Calu3 (cell line): ENCODE measurements at regions not wholly inside any gene's neighbourhood (a gene's known extent, or its start where the extent isn't known, plus 50 kb on each side); places are given as distances from the start of the nearest gene placed in this dataset.

ENCODE experiments used
- BruUV-seq: library from RNA; stranded (reverse); fragments of 400-500 nt; replicated peaks from 2 replicates; lab custom pipeline; 2021; lab: Mats Ljungman, UMichigan
- CTCF ChIA-PET: fragments of 300-600 bp; sonication (Branson Sonifier 250); formaldehyde crosslinking; loops from one replicate; lab custom pipeline; 2022; ENCODE audit warnings: antibody characterized with exemption; lab: Charles Lee
- DNase-seq: peaks from one replicate; pipeline ENCODE4 v3.0.0; 2022
- H3K27ac Mint-ChIP-seq: one replicate; pipeline ENCODE4 v1.8.0; 2022; ENCODE audit warnings: mixed read lengths; ENCODE audit not compliant: unreplicated experiment
- H3K27me3 Mint-ChIP-seq: one replicate; pipeline ENCODE4 v1.8.0; 2022; ENCODE audit warnings: mixed read lengths; ENCODE audit not compliant: unreplicated experiment
- H3K36me3 Mint-ChIP-seq: one replicate; pipeline ENCODE4 v1.8.0; 2022; ENCODE audit warnings: mild to moderate bottlenecking, moderate library complexity, mixed read lengths; ENCODE audit not compliant: insufficient read depth, unreplicated experiment
- H3K4me1 Mint-ChIP-seq: one replicate; pipeline ENCODE4 v1.8.0; 2022; ENCODE audit warnings: mild to moderate bottlenecking, low read depth, mixed read lengths; ENCODE audit not compliant: unreplicated experiment
- H3K4me3 Mint-ChIP-seq: one replicate; pipeline ENCODE4 v1.8.0; 2022; ENCODE audit warnings: mild to moderate bottlenecking, low read depth, moderate library complexity, mixed read lengths; ENCODE audit not compliant: unreplicated experiment
- H3K9me3 Mint-ChIP-seq: one replicate; pipeline ENCODE4 v1.8.0; 2022; ENCODE audit warnings: low read depth, mixed read lengths; ENCODE audit not compliant: unreplicated experiment
- intact Hi-C: fragments of 100-400 bp; cut with micrococcal nuclease; formaldehyde crosslinking; loops from one replicate; pipeline ENCODE4 v1.10.0; 2022; ENCODE audit not compliant: unreplicated experiment
- TF ChIP-seq, protein P1 (sequence below): fragments of 200-600 bp; IDR thresholded peaks from one replicate; pipeline ENCODE4 v1.8.0; 2022; ENCODE audit warnings: antibody characterized with exemption; ENCODE audit not compliant: unreplicated experiment

DNA sequence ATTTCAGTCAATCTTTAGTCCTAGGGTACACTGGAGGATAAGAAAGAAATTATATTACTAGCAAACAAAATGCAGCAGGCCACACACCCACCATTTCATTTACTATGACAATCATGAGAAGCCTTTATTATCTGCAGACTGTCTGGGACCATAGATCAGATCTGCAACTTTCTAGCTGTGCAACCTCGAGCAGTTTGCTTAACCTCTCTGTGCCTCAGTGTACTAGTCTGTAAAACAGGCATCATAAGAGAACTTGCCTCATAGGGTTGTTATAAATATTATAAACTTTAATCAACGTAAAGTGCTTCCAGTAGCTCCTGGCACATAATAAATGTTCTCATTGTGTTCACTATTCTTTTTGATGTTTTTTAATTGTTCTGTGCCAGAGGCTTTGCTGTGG is 128.2 kb upstream of the C1QTNF7 start:
- DNase-seq, result no peak
- TF ChIP-seq, protein P1, sequence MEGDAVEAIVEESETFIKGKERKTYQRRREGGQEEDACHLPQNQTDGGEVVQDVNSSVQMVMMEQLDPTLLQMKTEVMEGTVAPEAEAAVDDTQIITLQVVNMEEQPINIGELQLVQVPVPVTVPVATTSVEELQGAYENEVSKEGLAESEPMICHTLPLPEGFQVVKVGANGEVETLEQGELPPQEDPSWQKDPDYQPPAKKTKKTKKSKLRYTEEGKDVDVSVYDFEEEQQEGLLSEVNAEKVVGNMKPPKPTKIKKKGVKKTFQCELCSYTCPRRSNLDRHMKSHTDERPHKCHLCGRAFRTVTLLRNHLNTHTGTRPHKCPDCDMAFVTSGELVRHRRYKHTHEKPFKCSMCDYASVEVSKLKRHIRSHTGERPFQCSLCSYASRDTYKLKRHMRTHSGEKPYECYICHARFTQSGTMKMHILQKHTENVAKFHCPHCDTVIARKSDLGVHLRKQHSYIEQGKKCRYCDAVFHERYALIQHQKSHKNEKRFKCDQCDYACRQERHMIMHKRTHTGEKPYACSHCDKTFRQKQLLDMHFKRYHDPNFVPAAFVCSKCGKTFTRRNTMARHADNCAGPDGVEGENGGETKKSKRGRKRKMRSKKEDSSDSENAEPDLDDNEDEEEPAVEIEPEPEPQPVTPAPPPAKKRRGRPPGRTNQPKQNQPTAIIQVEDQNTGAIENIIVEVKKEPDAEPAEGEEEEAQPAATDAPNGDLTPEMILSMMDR, result no peak
- Mint-ChIP-seq H3K27me3 (peaks cover 32% of the 10 kb centered on the region), H3K9me3 (no peaks in the 10 kb centered on the region), H3K36me3 (no peaks in the 10 kb centered on the region), H3K27ac (no peak overlapping the region), H3K4me1 (no peaks in the 10 kb centered on the region), H3K4me3 (no peak overlapping the region)
- intact Hi-C loops, result no loop called here
- CTCF ChIA-PET, result no interaction called here
- no TSS peak for BruUV-seq

DNA sequence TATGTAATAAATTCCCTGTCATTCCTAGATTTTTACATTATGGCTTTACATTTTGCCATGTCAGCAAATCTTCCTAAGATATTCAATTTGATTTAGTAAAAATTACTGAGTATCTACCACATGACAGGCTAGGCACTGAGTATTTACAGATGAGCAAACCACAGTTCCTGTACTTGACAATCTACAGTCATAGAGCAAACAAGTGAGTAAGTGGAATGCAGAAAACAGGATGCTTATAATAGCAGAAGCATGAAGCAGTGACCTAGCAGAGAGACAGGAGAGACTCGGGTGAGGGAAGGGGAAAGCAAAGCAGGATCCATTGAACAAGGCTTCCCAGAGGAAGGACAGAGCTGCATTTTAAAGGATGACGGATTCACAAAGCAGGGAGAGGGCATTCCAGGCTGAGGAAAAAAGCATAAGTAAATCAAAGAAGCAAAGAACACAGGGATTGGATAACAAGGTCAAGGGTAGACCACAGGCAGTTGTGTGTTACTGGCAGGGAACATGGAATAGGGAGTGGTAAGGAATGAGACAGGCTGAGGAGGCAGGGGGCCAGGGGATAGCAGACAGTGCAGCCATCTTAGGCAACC is 124.7 kb upstream of the C1QTNF7 start:
- TF ChIP-seq, protein P1, result no peak
- DNase-seq, result no peak
- intact Hi-C loops, result no loop called here
- Mint-ChIP-seq H3K4me3 (no peak overlapping the region), H3K4me1 (no peaks in the 10 kb centered on the region), H3K36me3 (no peaks in the 10 kb centered on the region), H3K9me3 (no peaks in the 10 kb centered on the region), H3K27me3 (peaks cover 67% of the 10 kb centered on the region), H3K27ac (no peak overlapping the region)
- no TSS peak for BruUV-seq
- CTCF ChIA-PET, result no interaction called here

DNA sequence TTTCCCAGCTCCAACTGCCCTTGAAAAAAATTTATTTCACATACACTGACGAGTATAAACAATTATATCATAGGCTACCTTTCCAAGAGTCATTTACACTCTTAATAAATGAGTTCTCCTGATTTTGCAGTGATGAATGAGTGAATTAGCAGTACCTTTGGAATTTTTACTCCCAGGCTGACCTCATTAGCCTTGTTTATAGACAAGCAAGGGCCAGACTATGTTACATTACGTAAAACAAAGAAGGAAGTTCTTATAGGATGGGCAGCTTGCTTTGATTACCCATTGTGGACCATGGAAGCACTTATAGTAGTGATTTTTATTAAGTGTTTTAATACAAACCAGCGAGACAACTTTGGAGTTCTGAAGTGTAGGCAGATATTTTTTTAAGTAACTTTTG is 112.9 kb upstream of the C1QTNF7 start:
- Mint-ChIP-seq H3K27me3 (no peaks in the 10 kb centered on the region), H3K36me3 (no peaks in the 10 kb centered on the region), H3K9me3 (no peaks in the 10 kb centered on the region), H3K4me3 (no peak overlapping the region), H3K27ac (no peak overlapping the region), H3K4me1 (no peaks in the 10 kb centered on the region)
- no TSS peak for BruUV-seq
- intact Hi-C loops, result no loop called here
- TF ChIP-seq, protein P1, result no peak
- CTCF ChIA-PET, result no interaction called here
- DNase-seq, result no peak

DNA sequence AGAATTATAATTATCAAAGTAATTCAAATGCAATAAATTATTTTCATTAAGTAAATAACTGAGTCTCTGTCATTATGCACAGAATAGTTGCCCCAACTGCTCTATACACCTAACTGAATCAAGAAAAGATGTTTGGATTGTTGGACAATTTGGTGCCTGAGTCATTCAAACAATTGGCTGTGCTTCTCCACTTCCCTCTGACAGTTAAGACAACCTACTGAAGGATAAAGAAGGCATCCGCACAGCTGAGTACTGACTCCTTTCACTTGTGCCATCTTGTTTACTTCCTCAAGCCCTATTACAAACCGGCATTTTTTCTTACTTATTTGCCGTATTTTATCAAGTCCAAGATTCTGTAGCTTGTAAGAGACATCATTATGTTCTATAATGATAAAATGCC is 110.6 kb upstream of the C1QTNF7 start:
- Mint-ChIP-seq H3K27ac (no peak overlapping the region), H3K27me3 (peaks cover 8% of the 10 kb centered on the region), H3K36me3 (no peaks in the 10 kb centered on the region), H3K4me1 (no peaks in the 10 kb centered on the region), H3K9me3 (no peaks in the 10 kb centered on the region), H3K4me3 (no peak overlapping the region)
- DNase-seq, result no peak
- CTCF ChIA-PET, result no interaction called here
- intact Hi-C loops, result no loop called here
- TF ChIP-seq, protein P1, result no peak
- BruUV-seq, result no TSS peak
